ENCODE measurements at regions not wholly inside any gene's neighbourhood (a gene's known extent, or its start where the extent isn't known, plus 50 kb on each side); places are given as distances from the start of the nearest gene placed in this dataset.
"Not testable (repeated sequence)": the region's sequence is repeated elsewhere in the genome, so short reads cannot be mapped to it uniquely, and the experiment has no call there.

- no peak for TF ChIP-seq CTCF (IDR thresholded peaks at IDR 0.05; ENCODE audit: insufficient read depth, low read length, missing control alignments)
- ChIA-PET CTCF (no interaction called here), POLR2A (no interaction called here)
- H3K4me3 ChIP-seq (ENCODE audit: low read depth, low read length), result no peak overlapping the region
- no peak for DNase-seq (ENCODE audit: low read depth, low spot score)
Observed at GRCh38 chr2:75892490-75892889, 181.8 kb upstream of the GCFC2 start.

GRCh38 chr2:75882530-75882929 is 171.8 kb upstream of the GCFC2 start:
- ChIA-PET CTCF (no interaction called here), POLR2A (no interaction called here)
- H3K4me3 ChIP-seq (ENCODE audit: low read depth, low read length), result no peak overlapping the region
- DNase-seq (ENCODE audit: low read depth, low spot score), result no peak
- no peak for TF ChIP-seq CTCF (IDR thresholded peaks at IDR 0.05; ENCODE audit: insufficient read depth, low read length, missing control alignments)

GRCh38 chr2:75875606-75876005 is 164.9 kb upstream of the GCFC2 start:
- CTCF ChIA-PET; DNase-seq (ENCODE audit: low read depth, low spot score); POLR2A ChIA-PET; H3K4me3 ChIP-seq (ENCODE audit: low read depth, low read length): not testable (repeated sequence)

- DNase-seq (ENCODE audit: low read depth, low spot score); CTCF ChIA-PET; POLR2A ChIA-PET; H3K4me3 ChIP-seq (ENCODE audit: low read depth, low read length): not testable (repeated sequence)
Observed at GRCh38 chr2:75871762-75872614, 161.3 kb upstream of the GCFC2 start.

GRCh38 chr2:75870651-75871137 is 160.0 kb upstream of the GCFC2 start:
- ChIA-PET CTCF (no interaction called here), POLR2A (no interaction called here)
- DNase-seq (ENCODE audit: low read depth, low spot score), result no peak
- no peak overlapping the region for H3K4me3 ChIP-seq (ENCODE audit: low read depth, low read length)
- no peak for TF ChIP-seq CTCF (IDR thresholded peaks at IDR 0.05; ENCODE audit: insufficient read depth, low read length, missing control alignments)

GRCh38 chr2:75870133-75870532 is 159.4 kb upstream of the GCFC2 start:
- no peak for TF ChIP-seq CTCF (IDR thresholded peaks at IDR 0.05; ENCODE audit: insufficient read depth, low read length, missing control alignments)
- H3K4me3 ChIP-seq (ENCODE audit: low read depth, low read length), result no peak overlapping the region
- POLR2A ChIA-PET, result no interaction called here
- no peak for DNase-seq (ENCODE audit: low read depth, low spot score)
- CTCF ChIA-PET, result no interaction called here

GRCh38 chr2:75865702-75866101 is 155.0 kb upstream of the GCFC2 start:
- ChIA-PET CTCF (no interaction called here), POLR2A (no interaction called here)
- TF ChIP-seq CTCF (IDR thresholded peaks at IDR 0.05; ENCODE audit: insufficient read depth, low read length, missing control alignments), result no peak
- no peak overlapping the region for H3K4me3 ChIP-seq (ENCODE audit: low read depth, low read length)
- no peak for DNase-seq (ENCODE audit: low read depth, low spot score)
